ENCODE measurements at regions not wholly inside any gene's neighbourhood (a gene's known extent, or its start where the extent isn't known, plus 50 kb on each side); places are given as distances from the start of the nearest gene placed in this dataset.
"Not testable (repeated sequence)": the region's sequence is repeated elsewhere in the genome, so short reads cannot be mapped to it uniquely, and the experiment has no call there.

- no peak for FAIRE-seq
Observed at GRCh38 chr13:75993241-75993640, 357.1 kb downstream of the LMO7 start.

GRCh38 chr13:75986818-75987217, 350.7 kb downstream of the LMO7 start:
- no peak for FAIRE-seq

GRCh38 chr13:75985132-75985531, 349.0 kb downstream of the LMO7 start:
- FAIRE-seq, result no peak

- no peak for FAIRE-seq
Observed at GRCh38 chr13:75978818-75979217, 342.7 kb downstream of the LMO7 start.

GRCh38 chr13:75968103-75968838, 332.1 kb downstream of the LMO7 start:
- FAIRE-seq, result no peak

- no peak for FAIRE-seq
Observed at GRCh38 chr13:75963302-75963701, 327.2 kb downstream of the LMO7 start.

GRCh38 chr13:75961911-75962310, 325.8 kb downstream of the LMO7 start:
- FAIRE-seq, result no peak

GRCh38 chr13:75960538-75960994, 324.4 kb downstream of the LMO7 start:
- no peak for FAIRE-seq

- FAIRE-seq, result no peak
Observed at GRCh38 chr13:75959861-75960481, 323.8 kb downstream of the LMO7 start.

- not testable (repeated sequence) for FAIRE-seq
Observed at GRCh38 chr13:75953589-75953988, 317.5 kb downstream of the LMO7 start.

GRCh38 chr13:75947448-75947847, 311.3 kb downstream of the LMO7 start:
- no peak for FAIRE-seq

- no peak for FAIRE-seq
Observed at GRCh38 chr13:75946536-75947284, 310.6 kb downstream of the LMO7 start.

- no peak for FAIRE-seq
Observed at GRCh38 chr13:75945841-75946482, 309.8 kb downstream of the LMO7 start.

GRCh38 chr13:75938811-75939560, 302.9 kb downstream of the LMO7 start:
- no peak for FAIRE-seq

GRCh38 chr13:75936791-75937190, 300.7 kb downstream of the LMO7 start:
- FAIRE-seq, result no peak

- no peak for FAIRE-seq
Observed at GRCh38 chr13:75935805-75936204, 299.7 kb downstream of the LMO7 start.

GRCh38 chr13:75934889-75935288, 298.8 kb downstream of the LMO7 start:
- no peak for FAIRE-seq

GRCh38 chr13:75932636-75933035, 296.5 kb downstream of the LMO7 start:
- no peak for FAIRE-seq

- no peak for FAIRE-seq
Observed at GRCh38 chr13:75931116-75931515, 295.0 kb downstream of the LMO7 start.

- FAIRE-seq, result no peak
Observed at GRCh38 chr13:75929076-75929475, 292.9 kb downstream of the LMO7 start.

GRCh38 chr13:75927183-75927669, 291.1 kb downstream of the LMO7 start:
- FAIRE-seq, result no peak

GRCh38 chr13:75920536-75920935, 284.4 kb downstream of the LMO7 start:
- FAIRE-seq, result no peak

Data from A204.1 (cell line).